ENCODE measurements at regions not wholly inside any gene's neighbourhood (a gene's known extent, or its start where the extent isn't known, plus 50 kb on each side); places are given as distances from the start of the nearest gene placed in this dataset.

GRCh38 chr5:173443971-173444370, 115.8 kb upstream of the STC2 start:
- TF ChIP-seq EZH2 (IDR thresholded peaks at IDR 0.05; ENCODE audit: borderline replicate concordance, low read depth, low read length, poor library complexity, severe bottlenecking): no peak
- TF ChIP-seq CTCF (conservative IDR thresholded peaks at IDR 0.05; ENCODE audit: low read depth, low read length): no peak
